HCT116 (cell line): ENCODE measurements at regions not wholly inside any gene's neighbourhood (a gene's known extent, or its start where the extent isn't known, plus 50 kb on each side); places are given as distances from the start of the nearest gene placed in this dataset.

Source experiments
- ATF3 ChIP-seq: IDR thresholded peaks from 2 replicates; pipeline ENCODE4 v1.6.1; 2012
- CTCF ChIP-seq, 3 experiments: fragments of 200-600 bp in 1 of 3; sonication (generic) in 1 of 3; IDR thresholded peaks in 2 of 3; conservative IDR thresholded peaks in 1 of 3; 2 replicates each; pipeline ENCODE4 v1.5.1; 2012 to 2017; ENCODE audit warnings: low read depth in 2 of 3, low read length in 2 of 3, antibody characterized with exemption in 1 of 3, borderline replicate concordance in 1 of 3, control low read depth in 1 of 3, mild to moderate bottlenecking in 1 of 3, mixed read lengths in 1 of 3, mixed run types in 1 of 3, moderate library complexity in 1 of 3; ENCODE audit not compliant: insufficient read depth in 1 of 3
- EGR1 ChIP-seq: IDR thresholded peaks from 2 replicates; pipeline ENCODE4 v1.6.1; 2012; ENCODE audit warnings: low read depth
- ELF1 ChIP-seq: IDR thresholded peaks from 2 replicates; pipeline ENCODE4 v1.6.1; 2012; ENCODE audit warnings: low read depth, borderline replicate concordance
- EZH2 ChIP-seq: fragments of 200-600 bp; sonication (generic); IDR thresholded peaks from 2 replicates; pipeline ENCODE4 v1.6.1; 2017; ENCODE audit warnings: antibody characterized with exemption, mixed run types
- EZH2phosphoT487 ChIP-seq: fragments of 200-600 bp; IDR thresholded peaks from 2 replicates; pipeline ENCODE4 v1.6.1; 2018; ENCODE audit warnings: antibody characterized with exemption, borderline replicate concordance
- JUND ChIP-seq: IDR thresholded peaks from 2 replicates; pipeline ENCODE4 v1.6.1; 2012
- MAX ChIP-seq: IDR thresholded peaks from 2 replicates; pipeline ENCODE4 v1.6.1; 2012
- POLR2A ChIP-seq: IDR thresholded peaks from 2 replicates; pipeline ENCODE4 v1.7.0; 2011; ENCODE audit warnings: borderline replicate concordance; ENCODE audit not compliant: insufficient read depth, insufficient read length; ENCODE audit errors: extremely low read depth
- POLR2AphosphoS5 ChIP-seq: IDR thresholded peaks from 2 replicates; pipeline ENCODE4 v1.6.1; 2011; ENCODE audit warnings: mild to moderate bottlenecking, low read depth, low read length, moderate library complexity
- SRF ChIP-seq: IDR thresholded peaks from 2 replicates; pipeline ENCODE4 v1.6.1; 2012; ENCODE audit warnings: low read depth
- TCF7L2 ChIP-seq: IDR thresholded peaks from 2 replicates; pipeline ENCODE4 v1.7.0; 2011; ENCODE audit warnings: borderline replicate concordance, inconsistent platforms; ENCODE audit not compliant: insufficient read depth, insufficient read length; ENCODE audit errors: extremely low read depth
- ZFX ChIP-seq: fragments of 450-650 bp; IDR thresholded peaks from 2 replicates; pipeline ENCODE4 v1.6.1; 2017
- ZNF274 ChIP-seq: fragments of 200-500 bp; sonication (Bioruptor generic); IDR thresholded peaks from 2 replicates; pipeline ENCODE4 v1.6.1; 2014; ENCODE audit warnings: mild to moderate bottlenecking, low read depth, low read length, inconsistent platforms

GRCh38 chr3:106380232-106380631 is 511.4 kb upstream of the CBLB start:
- TF ChIP-seq SRF (no peak), POLR2AphosphoS5 (no peak), ELF1 (no peak), ATF3 (no peak), EZH2phosphoT487 (no peak), ZFX (no peak), MAX (no peak), CTCF (IDR thresholded peaks at IDR 0.05 in 2 of 3, conservative IDR thresholded peaks at IDR 0.05 in 1 of 3; ENCODE audit: borderline replicate concordance in 1 of 3, insufficient read depth in 1 of 3, low read depth in 2 of 3, low read length in 2 of 3) (no peak), EZH2 (no peak), ZNF274 (no peak), TCF7L2 (no peak), POLR2A (no peak), EGR1 (no peak), JUND (no peak)
